SK-N-SH treated with all-trans-retinoic acid at 6 μM for 48 hours (cell line): ENCODE measurements at regions not wholly inside any gene's neighbourhood (a gene's known extent, or its start where the extent isn't known, plus 50 kb on each side); places are given as distances from the start of the nearest gene placed in this dataset.

ENCODE experiments used
- ARNTL ChIP-seq: fragments of 450-650 bp; formaldehyde crosslinking; IDR thresholded peaks from 2 replicates; pipeline ENCODE4 v1.5.0; 2020; ENCODE audit warnings: low read depth, mild to moderate bottlenecking, moderate library complexity, borderline replicate concordance
- BACH2 ChIP-seq: fragments of 250-450 bp; sonication (Bioruptor Pico); IDR thresholded peaks from 2 replicates; pipeline ENCODE4 v1.9.0; 2021; ENCODE audit warnings: mild to moderate bottlenecking, borderline replicate concordance
- ESRRG ChIP-seq: fragments of 250-450 bp; sonication (Bioruptor Pico); IDR thresholded peaks from 2 replicates; pipeline ENCODE4 v1.6.1; 2021; ENCODE audit warnings: mild to moderate bottlenecking
- GLIS3 ChIP-seq: fragments of 250-450 bp; sonication (Bioruptor Pico); IDR thresholded peaks from 2 replicates; pipeline ENCODE4 v1.5.0; 2020; ENCODE audit warnings: mild to moderate bottlenecking, moderate library complexity
- OSR1 ChIP-seq: fragments of 250-450 bp; sonication (Bioruptor Pico); IDR thresholded peaks from 2 replicates; pipeline ENCODE4 v1.8.0; 2022; ENCODE audit warnings: moderate library complexity, mild to moderate bottlenecking, inconsistent platforms
- PATZ1 ChIP-seq: fragments of 250-450 bp; sonication (Bioruptor Pico); IDR thresholded peaks from 2 replicates; pipeline ENCODE4 v1.8.0; 2020; ENCODE audit warnings: mild to moderate bottlenecking, moderate library complexity, borderline replicate concordance
- RARB ChIP-seq: fragments of 250-450 bp; sonication (Bioruptor Pico); IDR thresholded peaks from 2 replicates; pipeline ENCODE4 v1.8.0; 2021; ENCODE audit warnings: mild to moderate bottlenecking, moderate library complexity
- ZFP30 ChIP-seq: fragments of 450-650 bp; formaldehyde crosslinking; IDR thresholded peaks from 2 replicates; pipeline ENCODE4 v1.5.0; 2022; ENCODE audit warnings: mild to moderate bottlenecking, moderate library complexity

GRCh38 chr11:32233276-32233675 is 142.4 kb downstream of the RCN1 start:
- TF ChIP-seq BACH2: no peak
- no peak for TF ChIP-seq ARNTL (CRISPR knock-in tag)
- no peak for TF ChIP-seq PATZ1 (CRISPR knock-in tag)
- TF ChIP-seq OSR1 (CRISPR knock-in tag): no peak
- TF ChIP-seq GLIS3 (CRISPR knock-in tag): no peak
- TF ChIP-seq ESRRG: no peak
- no peak for TF ChIP-seq ZFP30 (CRISPR knock-in tag)
- no peak for TF ChIP-seq RARB (CRISPR knock-in tag)
